Mammary epithelial cell (primary cell): ENCODE measurements at regions not wholly inside any gene's neighbourhood (a gene's known extent, or its start where the extent isn't known, plus 50 kb on each side); places are given as distances from the start of the nearest gene placed in this dataset.

Source experiments
- EZH2 ChIP-seq: IDR thresholded peaks from 2 replicates; pipeline ENCODE4 v1.6.1; 2012; ENCODE audit warnings: low read length, inconsistent platforms, borderline replicate concordance
- TF ChIP-seq, protein P1 (sequence below), 2 donors: IDR thresholded peaks in 1 of 2; conservative IDR thresholded peaks in 1 of 2; 2 replicates each; pipeline ENCODE4 v1.5.1; 2011 to 2012; ENCODE audit warnings: inconsistent platforms in 2 of 2, low read length in 2 of 2, mild to moderate bottlenecking in 2 of 2, control low read depth in 1 of 2, low read depth in 1 of 2; ENCODE audit not compliant: insufficient read depth in 1 of 2; ENCODE audit errors: extremely low read depth in 1 of 2

DNA sequence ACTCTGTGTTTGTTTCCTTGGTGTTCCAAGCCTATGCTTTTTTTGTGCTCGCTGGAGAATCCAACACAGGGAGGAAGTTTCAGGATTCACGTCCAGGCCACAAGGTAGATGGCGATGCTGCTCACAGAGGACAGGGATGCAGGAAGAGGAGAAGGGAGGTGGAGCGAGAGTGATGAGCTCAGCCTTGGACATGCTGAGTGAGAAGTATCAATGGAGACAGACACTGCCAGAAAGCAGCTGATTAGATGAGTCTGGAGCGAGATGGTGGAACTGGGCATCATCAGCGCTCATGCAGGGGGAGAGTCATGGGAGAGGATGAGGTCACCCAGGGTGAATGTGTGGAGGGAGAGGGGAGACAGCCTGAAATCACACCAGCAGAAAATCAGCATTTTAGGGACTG lies 110.0 kb downstream of the GLUL start:
- TF ChIP-seq, protein P1, sequence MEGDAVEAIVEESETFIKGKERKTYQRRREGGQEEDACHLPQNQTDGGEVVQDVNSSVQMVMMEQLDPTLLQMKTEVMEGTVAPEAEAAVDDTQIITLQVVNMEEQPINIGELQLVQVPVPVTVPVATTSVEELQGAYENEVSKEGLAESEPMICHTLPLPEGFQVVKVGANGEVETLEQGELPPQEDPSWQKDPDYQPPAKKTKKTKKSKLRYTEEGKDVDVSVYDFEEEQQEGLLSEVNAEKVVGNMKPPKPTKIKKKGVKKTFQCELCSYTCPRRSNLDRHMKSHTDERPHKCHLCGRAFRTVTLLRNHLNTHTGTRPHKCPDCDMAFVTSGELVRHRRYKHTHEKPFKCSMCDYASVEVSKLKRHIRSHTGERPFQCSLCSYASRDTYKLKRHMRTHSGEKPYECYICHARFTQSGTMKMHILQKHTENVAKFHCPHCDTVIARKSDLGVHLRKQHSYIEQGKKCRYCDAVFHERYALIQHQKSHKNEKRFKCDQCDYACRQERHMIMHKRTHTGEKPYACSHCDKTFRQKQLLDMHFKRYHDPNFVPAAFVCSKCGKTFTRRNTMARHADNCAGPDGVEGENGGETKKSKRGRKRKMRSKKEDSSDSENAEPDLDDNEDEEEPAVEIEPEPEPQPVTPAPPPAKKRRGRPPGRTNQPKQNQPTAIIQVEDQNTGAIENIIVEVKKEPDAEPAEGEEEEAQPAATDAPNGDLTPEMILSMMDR (conservative IDR thresholded peaks at IDR 0.05 in 1 of 2, IDR thresholded peaks at IDR 0.05 in 1 of 2; ENCODE audit: extremely low read depth in 1 of 2, insufficient read depth in 1 of 2, low read depth in 1 of 2, low read length in 2 of 2) = no peak
- TF ChIP-seq EZH2 = no peak
